ENCODE measurements at regions not wholly inside any gene's neighbourhood (a gene's known extent, or its start where the extent isn't known, plus 50 kb on each side); places are given as distances from the start of the nearest gene placed in this dataset.

DNA sequence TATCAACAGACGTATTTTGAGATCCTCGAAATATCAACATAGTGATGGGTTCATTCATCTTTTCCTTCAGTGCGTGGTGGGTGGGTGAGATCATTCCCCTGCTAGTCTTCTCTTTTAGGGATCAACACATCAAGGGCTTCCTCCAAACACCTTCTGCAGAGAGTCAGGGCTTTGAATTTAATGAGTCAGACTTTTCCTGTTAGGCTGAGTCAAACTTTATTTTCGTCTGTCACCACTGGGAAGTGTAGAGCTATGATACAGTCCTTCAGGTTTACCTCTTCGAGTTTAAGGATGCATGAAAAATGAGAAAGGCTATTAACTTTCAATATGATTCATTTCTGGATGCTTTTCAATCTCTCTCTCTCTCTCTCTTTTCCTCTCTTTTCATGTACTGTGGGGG is 189.1 kb downstream of the BMP2 start:
- DNase-seq, result no peak

DNA sequence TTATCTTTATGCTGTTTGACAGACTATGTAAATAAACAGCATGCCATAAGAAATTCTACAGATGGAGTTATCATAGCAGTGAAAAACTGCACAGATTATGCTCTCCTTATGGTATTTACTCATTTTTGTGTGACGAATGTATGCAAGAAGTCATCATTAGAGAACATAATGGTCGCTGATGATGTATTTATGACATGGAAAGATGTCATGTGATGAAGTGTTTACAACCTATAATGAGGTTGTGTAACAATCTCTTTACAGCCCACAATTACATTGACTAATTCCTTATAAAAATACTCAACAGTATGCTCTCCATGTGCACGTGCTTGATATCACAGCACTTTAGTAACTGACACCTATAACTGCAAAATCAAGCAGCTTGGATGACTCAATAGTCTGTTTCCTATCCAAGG is 192.4 kb downstream of the BMP2 start:
- no peak for DNase-seq

DNA sequence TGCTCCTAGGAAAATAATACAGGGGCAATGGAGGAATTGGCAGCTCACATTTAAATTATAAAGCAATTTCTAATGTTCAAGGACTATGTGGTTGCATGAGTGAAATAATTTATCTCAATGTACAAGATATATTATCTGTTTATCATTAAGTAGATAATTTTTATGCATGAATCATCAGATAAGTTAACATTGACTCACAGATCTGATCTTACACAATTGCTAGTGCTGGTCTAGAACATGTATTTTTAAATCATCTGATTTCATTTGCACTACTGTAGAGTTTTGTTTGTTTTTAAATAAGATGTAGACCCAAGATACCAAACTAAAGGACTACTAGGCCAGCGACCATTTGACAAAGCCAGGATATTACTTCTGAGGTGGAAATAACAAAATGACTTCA is 199.2 kb downstream of the BMP2 start:
- DNase-seq, result no peak

DNA sequence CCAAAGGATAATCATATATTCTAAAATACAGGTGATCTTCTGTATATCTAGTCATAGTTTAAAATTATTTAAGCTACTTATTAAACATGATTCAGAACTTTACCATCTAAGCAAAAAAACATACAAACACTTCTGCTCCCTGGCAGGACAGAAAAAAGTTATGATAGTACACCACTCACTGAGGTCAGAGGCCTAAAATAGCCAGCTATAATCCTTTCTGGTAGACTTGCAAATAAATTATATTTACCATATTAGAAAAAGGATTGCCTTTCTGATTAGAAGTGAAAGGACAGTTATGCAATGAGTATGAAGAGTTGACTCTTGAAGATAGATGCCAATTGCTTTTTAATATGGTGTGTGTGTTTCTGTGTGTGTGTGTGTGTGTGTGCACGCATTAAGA is 207.4 kb downstream of the BMP2 start:
- no peak for DNase-seq

DNA sequence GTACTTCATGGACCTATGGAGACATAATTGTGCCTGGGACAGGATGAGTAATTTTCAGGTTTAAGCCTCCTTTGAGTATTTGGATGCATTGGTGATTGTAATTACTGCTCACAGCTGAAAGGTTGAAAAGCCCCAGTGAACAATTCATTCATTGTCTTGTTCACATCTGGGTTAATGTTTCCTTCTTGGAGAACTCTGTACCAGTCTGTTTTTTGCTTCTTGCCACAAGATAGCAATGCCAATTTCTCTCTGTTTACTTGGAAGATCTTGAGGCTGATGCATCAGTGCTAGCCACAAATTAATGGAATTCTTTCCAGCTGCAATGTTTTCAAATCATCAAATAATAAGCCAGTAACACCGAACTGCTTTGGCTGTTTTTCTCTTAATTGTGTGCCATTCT is 207.8 kb downstream of the BMP2 start:
- DNase-seq, result no peak

DNA sequence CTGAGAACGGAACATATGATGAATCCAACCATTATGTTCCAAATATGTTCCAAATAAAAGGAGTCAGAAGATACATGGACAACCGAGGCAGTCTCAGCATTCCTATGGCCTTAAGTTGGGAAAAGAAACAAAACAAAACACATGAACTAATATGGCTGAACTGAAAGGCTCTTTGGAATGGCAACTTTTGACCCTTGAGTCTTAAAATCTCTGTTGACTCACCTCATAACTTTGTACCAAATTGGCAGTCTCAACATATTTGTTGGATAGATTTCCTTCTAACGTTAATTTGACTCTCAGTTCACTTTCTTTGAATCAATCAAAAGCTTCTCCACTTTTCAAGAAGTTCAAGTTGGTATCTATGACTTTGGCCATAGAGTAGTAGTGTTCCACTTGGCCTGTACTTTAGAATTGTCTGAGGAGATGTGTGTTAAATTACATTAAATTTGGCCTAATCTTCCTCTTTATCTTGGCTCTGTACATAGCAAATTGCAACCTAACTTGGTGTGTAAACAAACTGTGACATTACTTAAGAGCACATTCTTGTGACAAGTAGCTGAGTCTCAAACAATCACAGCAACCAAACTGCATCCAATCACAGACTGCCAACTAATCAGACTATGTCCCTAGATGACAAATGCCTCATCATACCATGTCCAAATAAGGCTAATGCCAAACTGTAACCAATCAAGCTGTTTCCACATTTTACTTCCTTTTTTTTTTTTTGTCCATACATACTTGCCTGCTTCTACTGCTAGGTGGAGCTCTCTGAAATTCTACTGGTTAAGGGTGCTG is 208.8 kb downstream of the BMP2 start:
- no peak for DNase-seq

DNA sequence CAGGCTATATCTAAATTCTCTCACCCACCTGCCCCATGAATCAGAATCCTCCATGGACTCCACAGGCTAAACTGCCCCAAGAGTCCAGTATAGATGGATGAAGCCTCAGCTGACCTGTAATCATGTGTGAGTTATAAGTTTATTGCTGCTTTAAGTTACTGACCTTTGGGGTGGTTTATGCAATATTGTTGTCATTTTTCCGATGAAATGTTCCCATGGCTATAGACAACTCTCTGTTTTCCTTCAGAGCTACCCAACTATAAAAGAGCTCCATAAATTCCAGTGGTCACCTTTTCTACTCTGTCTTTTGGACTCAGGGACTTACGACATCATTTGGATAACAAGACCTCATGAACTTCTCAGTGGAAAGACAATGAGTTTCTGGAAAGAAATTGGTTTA is 212.1 kb downstream of the BMP2 start:
- no peak for DNase-seq

DNA sequence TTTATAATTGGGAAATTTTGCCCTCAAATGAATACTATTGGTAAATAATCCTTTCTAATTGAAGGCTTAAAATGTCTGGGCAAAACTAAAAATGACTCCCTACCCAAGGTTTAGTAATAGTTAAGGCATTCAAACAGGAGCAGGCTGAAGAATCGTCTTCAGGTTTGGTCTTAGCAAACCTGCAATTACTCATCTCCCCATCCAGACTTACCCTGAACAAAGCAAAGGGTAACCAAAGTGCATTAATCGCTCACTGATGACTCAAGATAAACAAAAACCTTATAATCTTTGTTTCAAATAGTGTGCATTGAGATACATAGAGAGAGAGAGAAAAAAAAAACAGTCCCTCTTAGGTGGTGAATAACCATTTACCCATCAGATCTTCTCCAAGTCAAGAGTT is 225.5 kb downstream of the BMP2 start:
- DNase-seq, result no peak

DNA sequence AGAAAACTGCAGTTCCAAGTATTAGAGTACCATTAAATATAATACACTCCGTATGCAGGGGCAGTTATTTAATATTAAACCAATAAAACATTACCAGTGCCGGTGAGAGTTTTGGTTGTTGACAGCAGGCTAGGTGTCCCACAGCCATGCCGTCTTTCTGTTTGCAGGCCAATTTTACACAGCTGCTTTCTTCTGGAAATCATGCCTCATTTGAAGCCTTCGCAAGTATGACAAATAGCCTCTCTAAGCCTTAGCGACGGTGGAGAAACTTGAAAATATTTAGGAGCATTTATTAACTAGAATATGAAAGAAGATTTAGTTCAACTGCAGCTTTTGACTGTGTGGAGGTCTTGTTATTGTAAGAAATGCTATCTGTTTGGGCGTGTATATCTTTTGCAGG is 226.0 kb downstream of the BMP2 start:
- no peak for DNase-seq

DNA sequence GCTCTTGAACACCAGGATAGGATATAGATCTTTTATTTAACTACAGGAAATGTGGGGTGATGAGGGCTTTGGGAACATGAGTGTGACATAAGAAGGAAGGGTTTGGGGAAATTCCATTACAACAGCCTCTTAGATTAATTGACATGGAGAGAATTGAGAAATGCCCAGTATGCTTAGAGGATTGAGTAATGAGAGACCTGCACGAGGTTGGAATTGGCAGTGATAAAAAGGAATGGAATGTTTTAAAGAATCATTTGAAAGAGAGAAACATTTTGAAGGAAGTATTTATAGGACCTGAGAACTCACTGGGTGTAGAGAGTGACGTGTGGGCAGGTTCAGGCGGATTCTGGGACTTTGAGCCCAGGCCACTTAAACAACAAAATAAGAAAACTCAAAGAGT is 227.0 kb downstream of the BMP2 start:
- DNase-seq, result no peak

DNA sequence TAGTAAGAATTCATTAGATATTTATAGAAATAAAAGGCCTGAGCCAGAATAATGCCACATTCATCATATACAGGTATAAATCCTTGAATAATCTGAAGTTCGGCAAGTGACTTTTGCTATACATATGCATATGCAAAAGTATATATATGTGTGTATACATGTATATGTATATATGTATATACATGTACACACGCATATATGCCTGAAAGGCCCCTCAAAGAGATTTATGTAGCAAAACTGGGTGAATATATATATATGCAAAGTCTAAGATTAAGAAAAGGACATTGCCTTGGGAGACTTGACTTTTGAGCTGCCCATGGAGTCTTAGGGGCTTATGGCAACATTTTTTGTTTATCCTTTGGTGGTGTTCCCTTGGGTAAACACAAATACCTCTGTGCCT is 231.4 kb downstream of the BMP2 start:
- no peak for DNase-seq

DNA sequence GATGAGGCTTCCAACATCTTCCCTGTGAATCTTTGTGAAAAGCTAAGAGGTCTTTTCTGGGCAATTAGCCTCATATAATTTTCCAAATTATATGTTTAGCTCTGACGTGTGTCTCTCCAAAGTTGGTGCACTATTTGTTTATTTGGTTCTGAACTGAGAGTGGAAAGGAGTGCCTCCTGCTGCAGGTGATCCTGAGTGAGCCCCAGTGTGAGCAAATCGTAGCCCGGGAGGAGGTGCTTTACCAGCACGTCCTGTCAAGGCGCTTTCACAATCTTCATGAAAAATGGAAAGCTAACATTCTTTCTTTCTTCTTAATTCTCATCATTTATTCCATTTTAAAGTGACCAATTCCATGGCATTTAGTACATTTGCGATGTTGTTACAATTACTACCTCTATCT is 231.9 kb downstream of the BMP2 start:
- no peak for DNase-seq

DNA sequence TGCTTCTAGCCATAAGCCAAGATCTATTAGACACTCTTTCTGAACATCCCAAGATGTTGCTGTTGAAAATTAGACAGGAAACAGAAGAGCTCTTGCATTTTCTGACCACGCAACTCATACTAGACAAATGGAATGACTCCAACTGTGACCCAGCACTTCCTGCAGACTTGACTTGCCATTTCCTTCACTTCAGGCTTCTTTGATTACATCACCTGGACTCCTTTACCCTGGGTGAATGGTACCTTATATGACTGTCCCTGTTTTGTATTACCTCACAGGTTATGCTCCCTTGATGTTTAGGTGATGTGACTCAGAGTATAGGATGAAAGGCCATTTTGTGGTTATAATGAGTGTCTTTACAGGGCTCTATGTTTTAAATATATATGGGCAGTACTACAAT is 236.1 kb downstream of the BMP2 start:
- DNase-seq, result no peak

DNA sequence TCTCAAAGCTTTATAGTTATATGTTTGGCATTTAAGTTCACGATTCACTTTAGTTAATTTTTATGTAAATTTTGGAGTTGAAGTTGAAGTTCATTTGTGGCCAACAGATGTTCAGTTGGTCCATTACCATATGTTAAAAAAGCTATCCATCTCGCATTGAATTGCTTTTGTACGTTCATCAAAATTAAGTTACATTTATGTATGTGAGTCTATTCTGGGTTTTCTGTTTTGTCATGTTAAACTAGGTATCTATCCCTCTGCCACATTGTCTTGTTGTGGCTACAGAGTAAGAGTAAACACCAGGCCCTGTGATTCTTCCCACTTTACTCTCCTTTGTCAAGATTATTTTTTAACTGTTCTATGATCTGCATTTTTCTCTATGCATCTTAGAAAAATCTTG is 237.3 kb downstream of the BMP2 start:
- no peak for DNase-seq

DNA sequence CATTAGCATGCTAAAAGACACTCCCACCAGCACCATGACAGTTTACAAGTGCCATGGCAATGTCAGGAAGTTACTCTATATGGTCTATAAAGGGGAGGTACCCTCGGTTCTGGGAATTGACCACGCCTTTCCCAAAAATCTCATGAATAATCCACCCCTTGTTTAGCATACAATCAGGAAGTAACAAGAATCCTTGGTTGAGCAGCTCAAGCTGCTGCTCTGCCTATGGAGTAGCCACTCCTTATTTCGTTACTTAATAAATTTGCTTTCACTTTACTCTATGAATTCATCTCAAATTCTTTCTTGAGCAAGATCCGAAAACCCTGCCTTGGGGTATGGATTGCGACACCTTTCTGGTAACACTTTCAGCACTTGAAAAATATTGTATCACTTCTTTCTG is 243.0 kb downstream of the BMP2 start:
- no peak for DNase-seq

DNA sequence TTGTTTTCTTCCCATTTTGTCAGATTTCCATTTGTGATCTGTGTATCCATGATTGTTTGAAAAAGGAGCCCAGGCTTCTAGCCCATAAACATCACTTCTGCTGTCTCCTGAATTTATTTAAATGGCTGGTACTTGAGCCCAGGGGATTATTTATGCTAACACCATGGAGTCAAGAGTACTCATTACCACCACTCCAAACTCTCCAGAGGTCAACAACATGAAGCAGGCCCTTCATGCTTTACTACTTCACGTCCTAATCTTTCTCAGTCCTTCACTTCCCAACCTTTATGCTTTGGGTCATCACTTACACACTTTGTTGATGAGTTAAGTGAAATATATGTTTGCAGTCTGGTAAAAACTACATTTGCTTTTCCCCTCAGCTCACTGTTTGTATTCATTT is 247.8 kb downstream of the BMP2 start:
- no peak for DNase-seq

DNA sequence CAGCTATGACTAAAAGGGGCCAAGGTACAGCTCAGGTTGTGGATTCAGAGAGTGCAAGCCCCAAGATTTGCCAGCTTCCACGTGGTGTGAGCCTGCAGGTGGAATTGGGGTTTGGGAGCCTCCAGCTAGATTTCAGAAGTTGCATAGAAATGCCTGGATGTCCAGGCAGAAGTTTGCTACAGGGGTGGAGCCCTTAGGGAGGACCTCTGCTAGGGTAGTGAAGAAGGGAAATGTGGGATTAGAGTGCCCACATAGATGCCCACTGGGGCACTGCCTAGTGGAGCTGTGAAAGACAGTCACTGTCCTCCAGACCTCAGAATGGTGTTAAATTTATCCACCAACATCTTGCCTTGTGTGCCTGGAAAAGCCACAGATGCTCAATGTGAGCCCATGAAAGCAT is 255.1 kb downstream of the BMP2 start:
- DNase-seq, result no peak

DNA sequence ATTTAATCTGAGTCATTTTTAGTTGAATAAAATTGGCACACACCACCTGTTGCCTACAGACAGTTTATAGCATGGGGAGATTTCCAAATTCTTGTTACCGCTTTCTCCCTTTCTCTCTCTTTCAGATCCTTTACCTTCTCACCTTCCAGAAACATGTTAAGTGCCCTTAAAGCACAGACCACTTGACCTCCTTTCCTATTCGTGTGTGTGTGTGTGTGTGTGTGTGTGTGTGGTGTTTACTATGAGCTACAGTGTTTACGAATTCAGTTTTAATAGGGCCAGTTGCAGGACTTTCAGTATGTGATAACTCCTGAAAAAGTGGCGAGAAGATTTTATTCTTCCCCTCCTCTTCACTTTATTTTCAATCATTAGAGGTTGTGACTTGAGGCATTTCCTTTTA is 258.1 kb downstream of the BMP2 start:
- DNase-seq, result no peak

DNA sequence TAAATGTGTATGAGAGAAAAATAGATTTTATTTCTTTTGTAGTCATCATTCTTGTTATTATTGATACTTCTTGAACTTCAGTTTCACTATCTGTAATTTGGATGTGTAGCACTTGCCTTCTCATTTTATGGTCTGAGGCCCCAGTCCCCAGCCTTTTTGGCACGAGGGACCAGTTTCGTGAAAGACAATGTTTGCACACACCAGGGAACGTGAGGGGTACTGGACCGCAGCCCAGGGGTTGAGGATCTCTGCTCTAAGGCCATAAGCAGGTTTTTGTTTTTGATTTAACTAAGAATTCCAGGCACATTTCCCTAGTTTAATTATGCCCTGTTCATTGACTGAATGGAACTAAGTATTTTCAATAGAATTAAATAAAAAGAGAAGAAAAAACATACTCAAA is 261.5 kb downstream of the BMP2 start:
- no peak for DNase-seq

DNA sequence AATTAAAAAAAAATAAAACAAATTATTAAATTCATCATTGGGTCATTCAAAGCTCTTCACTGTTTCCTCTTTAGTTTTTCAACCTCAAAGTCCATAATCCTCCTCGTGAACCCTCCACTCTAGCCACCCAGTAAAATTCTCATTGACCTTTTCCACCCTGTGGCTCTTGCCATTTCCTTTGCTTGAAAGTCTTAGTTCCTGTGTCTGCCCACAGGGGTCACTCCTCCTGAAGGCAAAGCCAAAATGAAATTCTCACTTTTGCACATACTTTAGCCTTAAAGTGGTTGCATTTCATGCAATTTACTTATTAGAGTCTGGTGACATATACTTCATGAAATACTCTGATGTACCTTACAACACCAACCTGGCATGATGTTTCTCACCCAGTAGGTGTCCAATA is 263.7 kb downstream of the BMP2 start:
- no peak for DNase-seq

DNA sequence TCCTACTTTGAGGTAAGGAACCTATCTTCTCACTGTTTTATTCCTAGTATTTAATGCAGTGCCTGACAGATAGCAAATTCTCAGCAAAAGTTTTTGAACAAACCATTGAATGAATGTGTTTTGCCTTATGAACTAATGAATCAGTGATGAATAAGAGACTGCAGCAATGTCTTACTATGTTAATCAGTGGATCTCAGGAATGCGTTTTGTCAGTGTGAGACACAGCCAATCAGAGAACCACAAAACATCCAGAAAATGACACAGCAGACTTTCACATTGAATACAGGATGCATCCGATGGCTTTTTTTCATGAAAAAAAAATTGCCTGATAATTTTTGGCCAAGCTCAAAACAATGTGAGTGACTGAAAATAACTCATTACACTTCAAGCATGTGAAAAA is 270.5 kb downstream of the BMP2 start:
- no peak for DNase-seq

DNA sequence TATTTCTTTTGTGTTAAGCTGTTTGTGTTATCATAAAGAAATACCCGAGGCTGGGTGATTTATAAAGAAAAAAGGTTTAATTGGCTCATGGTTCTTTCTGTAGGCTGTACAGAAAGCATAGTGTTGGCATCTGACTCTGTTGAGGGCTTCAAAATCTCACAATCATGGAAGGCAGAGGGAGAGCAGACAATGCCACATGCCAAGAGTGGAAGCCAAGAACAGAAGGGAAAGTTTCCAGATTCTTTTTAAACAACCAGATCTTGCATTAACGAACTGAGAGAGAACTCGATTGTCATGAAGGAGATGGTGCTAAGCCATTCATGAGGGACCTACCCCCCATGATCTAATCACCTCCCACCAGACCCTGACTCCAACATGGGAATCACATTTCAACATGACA is 290.1 kb downstream of the BMP2 start:
- DNase-seq, result no peak

DNA sequence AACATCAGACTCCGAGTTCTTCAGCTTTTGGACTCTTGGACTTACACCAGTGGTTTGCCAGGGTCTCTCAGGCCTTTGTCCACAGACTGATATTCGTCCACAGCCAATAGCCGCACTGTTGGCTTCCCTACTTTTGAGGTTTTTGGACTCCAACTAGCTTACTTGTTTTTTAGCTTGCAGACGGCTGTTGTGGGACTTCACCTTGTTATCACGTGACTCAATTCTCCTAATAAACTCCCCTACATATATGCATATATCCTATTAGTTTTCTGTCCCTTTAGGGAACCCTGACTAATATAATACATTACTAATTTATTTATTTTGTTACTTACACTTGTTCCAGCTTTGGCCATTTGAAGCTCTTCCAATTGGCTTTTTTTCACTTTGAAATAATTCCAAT is 311.3 kb downstream of the BMP2 start:
- DNase-seq, result no peak

DNA sequence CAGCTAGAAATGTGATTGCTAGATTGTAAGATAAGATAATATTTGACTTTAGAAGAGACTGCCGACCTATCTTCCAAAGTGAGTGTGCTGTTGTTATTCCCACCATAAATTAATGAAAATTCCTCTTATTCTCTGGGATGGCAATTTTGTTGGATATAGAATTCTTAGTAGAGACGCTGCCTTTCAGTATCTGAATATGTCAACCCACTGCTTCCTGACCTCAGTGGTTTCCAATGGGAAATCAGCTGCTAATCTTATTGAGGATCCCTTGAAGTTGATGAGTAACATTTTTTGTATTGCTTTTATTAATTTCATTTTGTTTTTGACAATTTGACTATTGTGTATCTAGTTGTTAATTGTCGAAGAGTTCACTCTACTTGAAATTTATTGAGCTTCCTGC is 313.0 kb downstream of the BMP2 start:
- DNase-seq, result no peak

DNA sequence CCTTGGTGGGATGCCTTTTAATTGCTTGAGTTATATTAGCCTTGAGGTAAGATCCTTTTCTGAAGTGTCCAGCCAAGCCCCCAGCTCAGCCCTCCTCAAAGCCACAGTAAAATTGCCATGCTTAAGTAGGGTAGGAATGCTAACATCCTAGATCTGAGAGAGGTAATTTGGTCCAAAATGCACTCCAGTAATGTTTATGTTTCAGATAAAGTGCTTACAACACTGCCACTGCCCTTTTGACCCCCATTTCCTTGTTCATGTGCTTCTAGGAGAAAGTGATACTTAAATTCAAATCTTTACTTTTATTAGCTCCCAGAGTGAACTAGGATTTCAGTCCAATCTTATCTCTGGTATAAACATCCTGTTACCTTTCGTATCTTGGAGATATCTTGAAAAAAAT is 318.0 kb downstream of the BMP2 start:
- DNase-seq, result no peak

DNA sequence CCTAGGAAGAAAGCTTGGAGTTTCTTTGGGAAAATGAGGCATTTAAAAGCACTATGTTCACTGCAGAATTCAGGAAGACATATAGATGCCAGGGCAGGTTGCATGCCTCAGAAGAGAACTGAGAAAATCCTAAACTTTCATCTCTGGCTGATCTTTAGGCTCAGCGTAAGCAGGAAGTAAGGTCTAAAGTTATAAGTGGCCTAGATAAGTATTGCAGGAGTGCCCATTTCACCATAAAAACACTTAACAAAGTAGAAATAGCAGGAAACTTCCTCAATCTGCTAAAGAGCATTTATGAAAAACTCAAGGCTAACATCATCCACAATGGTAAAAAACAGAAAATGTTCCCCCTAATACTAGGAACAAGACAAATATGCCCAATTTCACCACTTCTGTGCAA is 320.3 kb downstream of the BMP2 start:
- DNase-seq, result no peak

All from SIG-M5 (cell line).